IMR-90 (cell line): ENCODE measurements at regions not wholly inside any gene's neighbourhood (a gene's known extent, or its start where the extent isn't known, plus 50 kb on each side); places are given as distances from the start of the nearest gene placed in this dataset.

Experiments
- ATAC-seq: fragments of 200-7000 bp; cut with Tn5 transposase; 2 replicates; pipeline ENCODE4 v1.9.1; 2020; ENCODE audit warnings: low read depth, mild to moderate bottlenecking, moderate library complexity
- BruUV-seq: library from RNA; stranded (reverse); fragments of 400-500 nt; replicated peaks from 2 replicates; lab custom pipeline; 2021; lab: Mats Ljungman, UMichigan
- CTCF ChIA-PET: fragments of 300-600 bp; formaldehyde crosslinking; extraction: SDS; loops from one replicate; lab custom pipeline; 2021; ENCODE audit warnings: antibody characterized with exemption; lab: Yijun Ruan, JAX
- POLR2A ChIA-PET: fragments of 300-600 bp; sonication (Branson Sonifier 250); formaldehyde crosslinking; loops from one replicate; lab custom pipeline; 2022; ENCODE audit warnings: antibody characterized with exemption; ENCODE audit not compliant: unreplicated experiment; lab: Charles Lee
- DNase-seq: peaks from one replicate; pipeline ENCODE4 v3.0.0; 2013
- H2AFZ ChIP-seq: replicated peaks from 2 replicates; pipeline ENCODE3; 2013; ENCODE audit warnings: low read length, mild to moderate bottlenecking; ENCODE audit not compliant: poor library complexity
- H2AK5ac ChIP-seq: 2 replicates; pipeline ENCODE4 v1.6.1; 2013; ENCODE audit warnings: low read depth, low read length, inconsistent platforms
- H2AK9ac ChIP-seq: replicated peaks from 2 replicates; pipeline ENCODE3; 2013; ENCODE audit warnings: mild to moderate bottlenecking, low read depth, low read length, moderate library complexity; ENCODE audit not compliant: poor library complexity
- H2BK120ac ChIP-seq: 2 replicates; pipeline ENCODE4 v1.6.1; 2013; ENCODE audit warnings: low read depth, low read length, inconsistent platforms
- H2BK15ac ChIP-seq: 3 replicates; pipeline ENCODE4 v1.6.1; 2013; ENCODE audit warnings: low read depth, low read length, inconsistent platforms
- H2BK20ac ChIP-seq: 2 replicates; pipeline ENCODE4 v1.6.1; 2013; ENCODE audit warnings: low read depth, mild to moderate bottlenecking, inconsistent platforms, low read length, moderate library complexity
- H2BK5ac ChIP-seq: 2 replicates; pipeline ENCODE4 v1.6.1; 2013; ENCODE audit warnings: mild to moderate bottlenecking, low read depth, low read length, inconsistent platforms; ENCODE audit not compliant: poor library complexity, severe bottlenecking
- H3K14ac ChIP-seq: replicated peaks from 2 replicates; pipeline ENCODE4 v1.6.1; 2013; ENCODE audit warnings: low read depth, low read length, inconsistent platforms
- H3K18ac ChIP-seq: 2 replicates; pipeline ENCODE4 v1.6.1; 2013; ENCODE audit warnings: low read depth, low read length, control low read depth
- H3K23ac ChIP-seq: 2 replicates; pipeline ENCODE4 v1.6.1; 2013; ENCODE audit warnings: low read depth, low read length, inconsistent platforms
- H3K27ac ChIP-seq: 2 replicates; pipeline ENCODE4 v1.5.1; 2013; ENCODE audit warnings: mild to moderate bottlenecking, control low read depth, low read length; ENCODE audit not compliant: insufficient read depth
- H3K27me3 ChIP-seq: 2 replicates; pipeline ENCODE4 v1.6.1; 2013; ENCODE audit warnings: low read length; ENCODE audit not compliant: control insufficient read depth, insufficient read depth
- H3K36me3 ChIP-seq: 2 replicates; pipeline ENCODE4 v1.6.1; 2013; ENCODE audit warnings: low read length, mixed read lengths; ENCODE audit not compliant: control insufficient read depth, insufficient read depth
- H3K4ac ChIP-seq: 2 replicates; pipeline ENCODE4 v1.6.1; 2013; ENCODE audit warnings: low read depth, low read length, inconsistent platforms
- H3K4me1 ChIP-seq: 2 replicates; pipeline ENCODE4 v1.6.1; 2013; ENCODE audit warnings: low read length, mixed read lengths; ENCODE audit not compliant: control insufficient read depth, insufficient read depth
- H3K4me2 ChIP-seq: 2 replicates; pipeline ENCODE4 v1.6.1; 2013; ENCODE audit warnings: low read depth, mild to moderate bottlenecking, control low read depth, low read length, moderate library complexity
- H3K4me3 ChIP-seq: 2 replicates; pipeline ENCODE4 v1.5.1; 2013; ENCODE audit warnings: low read depth, mild to moderate bottlenecking, control low read depth, low read length, moderate library complexity; ENCODE audit not compliant: insufficient read depth
- H3K56ac ChIP-seq: 2 replicates; pipeline ENCODE4 v1.6.1; 2013; ENCODE audit warnings: low read length, inconsistent platforms; ENCODE audit not compliant: insufficient read depth; ENCODE audit errors: extremely low read depth
- H3K79me1 ChIP-seq, 2 experiments: 2 replicates each; pipeline ENCODE4 v1.6.1; 2013; ENCODE audit warnings: low read length in 2 of 2, inconsistent platforms in 1 of 2, low read depth in 1 of 2
- H3K9ac ChIP-seq: 2 replicates; pipeline ENCODE4 v1.6.1; 2013; ENCODE audit warnings: low read depth, low read length, control low read depth
- H3K9me1 ChIP-seq: 2 replicates; pipeline ENCODE4 v1.6.1; 2013; ENCODE audit warnings: low read length, inconsistent platforms; ENCODE audit not compliant: insufficient read depth
- H3K9me3 ChIP-seq: 2 replicates; pipeline ENCODE4 v1.6.1; 2013; ENCODE audit warnings: low read length; ENCODE audit not compliant: control insufficient read depth, insufficient read depth
- H4K20me1 ChIP-seq: 2 replicates; pipeline ENCODE4 v1.6.1; 2013; ENCODE audit warnings: low read length, inconsistent platforms; ENCODE audit not compliant: insufficient read depth
- H4K5ac ChIP-seq: 2 replicates; pipeline ENCODE4 v1.6.1; 2013; ENCODE audit warnings: mild to moderate bottlenecking, low read depth, low read length, control low read depth
- H4K8ac ChIP-seq, 2 experiments: 2 replicates each; pipeline ENCODE4 v1.6.1; 2013; ENCODE audit warnings: low read depth in 2 of 2, low read length in 2 of 2, control low read depth in 1 of 2, inconsistent platforms in 1 of 2
- H4K91ac ChIP-seq: 2 replicates; pipeline ENCODE4 v1.6.1; 2013; ENCODE audit warnings: low read depth, low read length, inconsistent platforms; ENCODE audit not compliant: insufficient read depth
- BHLHE40 ChIP-seq: fragments of 150-350 bp; IDR thresholded peaks from 2 replicates; pipeline ENCODE4 v1.6.1; 2016; ENCODE audit warnings: mild to moderate bottlenecking, low read depth, low read length
- CEBPB ChIP-seq: IDR thresholded peaks from 2 replicates; pipeline ENCODE4 v1.6.1; 2012; ENCODE audit warnings: low read depth, low read length, improper control_type of control experiment
- CHD1 ChIP-seq: IDR thresholded peaks from 2 replicates; pipeline ENCODE4 v1.6.1; 2012; ENCODE audit warnings: low read depth, low read length, improper control_type of control experiment
- CTCF ChIP-seq: conservative IDR thresholded peaks from 2 replicates; pipeline ENCODE4 v1.5.1; 2012; ENCODE audit warnings: mild to moderate bottlenecking, low read depth, low read length, improper control_type of control experiment
- ELK1 ChIP-seq: fragments of 150-350 bp; IDR thresholded peaks from 2 replicates; pipeline ENCODE4 v1.6.1; 2016; ENCODE audit warnings: low read depth, mild to moderate bottlenecking, low read length, moderate library complexity, borderline replicate concordance
- FOS ChIP-seq: fragments of 150-350 bp; IDR thresholded peaks from 2 replicates; pipeline ENCODE4 v1.6.1; 2016; ENCODE audit warnings: low read depth, low read length
- MAFK ChIP-seq: IDR thresholded peaks from 2 replicates; pipeline ENCODE4 v1.6.1; 2012; ENCODE audit warnings: low read depth, low read length, improper control_type of control experiment
- MAZ ChIP-seq: IDR thresholded peaks from 2 replicates; pipeline ENCODE4 v1.6.1; 2012; ENCODE audit warnings: low read depth, mild to moderate bottlenecking, low read length, improper control_type of control experiment, moderate library complexity, borderline replicate concordance
- MXI1 ChIP-seq: IDR thresholded peaks from 2 replicates; pipeline ENCODE4 v1.6.1; 2012; ENCODE audit warnings: low read depth, mild to moderate bottlenecking, low read length, moderate library complexity, borderline replicate concordance
- NFE2L2 ChIP-seq: fragments of 150-350 bp; IDR thresholded peaks from 2 replicates; pipeline ENCODE4 v1.6.1; 2016; ENCODE audit warnings: low read depth, mild to moderate bottlenecking, low read length
- POLR2A ChIP-seq: IDR thresholded peaks from 2 replicates; pipeline ENCODE4 v1.6.1; 2012; ENCODE audit warnings: mild to moderate bottlenecking, low read depth, low read length
- RAD21 ChIP-seq: IDR thresholded peaks from 2 replicates; pipeline ENCODE4 v1.6.1; 2012; ENCODE audit warnings: low read length, improper control_type of control experiment
- RCOR1 ChIP-seq: IDR thresholded peaks from 2 replicates; pipeline ENCODE4 v1.6.1; 2012; ENCODE audit warnings: mild to moderate bottlenecking, low read length, improper control_type of control experiment; ENCODE audit not compliant: insufficient replicate concordance
- RFX5 ChIP-seq: IDR thresholded peaks from 2 replicates; pipeline ENCODE4 v1.8.0; 2012; ENCODE audit warnings: low read depth, mild to moderate bottlenecking, low read length, moderate library complexity
- SMC3 ChIP-seq: fragments of 150-350 bp; IDR thresholded peaks from 2 replicates; pipeline ENCODE4 v1.6.1; 2016; ENCODE audit warnings: low read depth, mild to moderate bottlenecking, antibody characterized with exemption, low read length, moderate library complexity
- USF2 ChIP-seq: fragments of 150-350 bp; IDR thresholded peaks from 2 replicates; pipeline ENCODE4 v1.6.1; 2017; ENCODE audit warnings: mild to moderate bottlenecking, antibody characterized with exemption, low read length, low read depth
- WGBS, 2 experiments: methylation state at CpG; one replicate each; pipeline versions ENCODE4 v1.1.5 to v1.1.7; 2013; ENCODE audit warnings: missing lambda C conversion rate in 2 of 2; ENCODE audit not compliant: insufficient read length in 1 of 2; ENCODE audit errors: extremely low coverage in 2 of 2; 5-methylcytosine and 5-hydroxymethylcytosine counted together
- dilution Hi-C: fragments of 300-500 bp; cut with HindIII; formaldehyde crosslinking; loops from one replicate; pipeline ENCODE4 v1.14.3; 2018; ENCODE audit warnings: low sequenced_read_pairs; ENCODE audit not compliant: unreplicated experiment
- in situ Hi-C: fragments of 300-500 bp; cut with MboI; formaldehyde crosslinking; loops from 3 replicates; pipeline ENCODE4 v1.14.3; 2019; ENCODE audit warnings: low sequenced_read_pairs, inconsistent platforms, mixed read lengths
- intact Hi-C: fragments of 100-400 bp; cut with micrococcal nuclease; formaldehyde crosslinking; loops from 2 replicates; pipeline ENCODE4 v1.10.0; 2022

- Histone ChIP-seq H2AFZ (no peak overlapping the region), H2BK5ac (no peak overlapping the region), H3K14ac (no peak overlapping the region), H4K5ac (no peak overlapping the region), H3K27me3 (peaks cover 1% of the 10 kb centered on the region), H3K56ac (no peak overlapping the region), H3K36me3 (no peaks in the 10 kb centered on the region), H3K4me2 (no peak overlapping the region), H3K9ac (no peak overlapping the region), H2BK15ac (no peak overlapping the region), H3K79me1 (no peaks in the 10 kb centered on the region), H3K27ac (no peak overlapping the region), H2AK5ac (no peak overlapping the region), H3K23ac (no peak overlapping the region), H3K4me3 (no peak overlapping the region), H3K9me1 (no peaks in the 10 kb centered on the region), H4K8ac (no peak overlapping the region), H3K4ac (no peak overlapping the region), H2AK9ac (no peak overlapping the region), H3K9me3 (no peaks in the 10 kb centered on the region), H4K91ac (no peak overlapping the region), H2BK120ac (no peak overlapping the region), H3K18ac (no peak overlapping the region), H2BK20ac (no peak overlapping the region), H3K4me1 (peaks cover 1% of the 10 kb centered on the region; the same call in 1 of the 2 replicates), H4K20me1 (no peaks in the 10 kb centered on the region)
- dilution Hi-C loops (no loop called here), in situ Hi-C loops (no loop called here), intact Hi-C loops (no loop called here)
- no peak for TF ChIP-seq CEBPB
- no peak for TF ChIP-seq MXI1
- no peak for TF ChIP-seq MAFK
- no peak for TF ChIP-seq CTCF
- TF ChIP-seq RCOR1, result no peak
- no peak for TF ChIP-seq FOS
- no peak for TF ChIP-seq RFX5
- no peak for TF ChIP-seq RAD21
- no peak for TF ChIP-seq CHD1
- TF ChIP-seq POLR2A, result no peak
- no peak for TF ChIP-seq SMC3
- TF ChIP-seq MAZ, result no peak
- no peak for TF ChIP-seq NFE2L2
- TF ChIP-seq BHLHE40, result no peak
- TF ChIP-seq USF2, result no peak
- no peak for TF ChIP-seq ELK1
- BruUV-seq, result no TSS peak
- ChIA-PET POLR2A (no interaction called here), CTCF (no interaction called here)
- no peak for DNase-seq
- no CpG with 5 or more reads among the region's 4 CpGs for WGBS, 2 experiments
- no peak for ATAC-seq
Measured at GRCh38 chr3:23019596-23020300, 183.4 kb upstream of the UBE2E2 start.
